ENCODE measurements at regions not wholly inside any gene's neighbourhood (a gene's known extent, or its start where the extent isn't known, plus 50 kb on each side); places are given as distances from the start of the nearest gene placed in this dataset.
A peak's percentile ranks its signal among the peaks of the same experiment; 100 is the strongest.

GRCh38 chr4:113849771-113850170 is 88.2 kb upstream of the CAMK2D start:
- peak in 6 of 7 donors; percentile 24 to 83 (median 50) for DNase-seq
- H3K9me3 ChIP-seq (replicated peaks in 1 of 3): no peaks in the 10 kb centered on the region
- 45 to 55% (median 51%) methylated on average over 4 of the region's 4 CpGs for WGBS, 4 donors
- H3K27ac ChIP-seq: no peak overlapping the region
- intact Hi-C loops (cut with DNase I): no loop called here
- no peaks in the 10 kb centered on the region for H3K36me3 ChIP-seq (replicated peaks in 1 of 2)
- TF ChIP-seq CTCF (IDR thresholded peaks at IDR 0.05) (no peak), POLR2A (IDR thresholded peaks at IDR 0.05) (no peak)
- no peaks in the 10 kb centered on the region for H3K4me1 ChIP-seq (replicated peaks in 1 of 2)
- no peaks in the 10 kb centered on the region for H3K27me3 ChIP-seq
- no peak overlapping the region for H3K4me3 ChIP-seq

- no peak for TF ChIP-seq CTCF (IDR thresholded peaks at IDR 0.05)
- TF ChIP-seq POLR2A (IDR thresholded peaks at IDR 0.05): no peak
- Histone ChIP-seq H3K27me3 (no peaks in the 10 kb centered on the region), H3K36me3 (replicated peaks in 1 of 2) (no peaks in the 10 kb centered on the region), H3K9me3 (replicated peaks in 1 of 3) (no peaks in the 10 kb centered on the region), H3K4me1 (replicated peaks in 1 of 2) (no peaks in the 10 kb centered on the region), H3K27ac (no peak overlapping the region), H3K4me3 (no peak overlapping the region)
- intact Hi-C loops (cut with DNase I): no loop called here
- WGBS, 4 donors: 70 to 84% (median 74%) methylated on average over 5 of the region's 5 CpGs
- no peak for DNase-seq
Observed at GRCh38 chr4:113847710-113848109, 86.2 kb upstream of the CAMK2D start.

- Histone ChIP-seq H3K36me3 (replicated peaks in 1 of 2) (no peaks in the 10 kb centered on the region), H3K27me3 (no peaks in the 10 kb centered on the region), H3K27ac (no peak overlapping the region), H3K4me1 (replicated peaks in 1 of 2) (no peaks in the 10 kb centered on the region), H3K9me3 (replicated peaks in 1 of 3) (no peaks in the 10 kb centered on the region), H3K4me3 (no peak overlapping the region)
- no peak for TF ChIP-seq CTCF (IDR thresholded peaks at IDR 0.05)
- TF ChIP-seq POLR2A (IDR thresholded peaks at IDR 0.05): no peak
- intact Hi-C loops (cut with DNase I): no loop called here
- no peak for DNase-seq
- WGBS, 4 donors: 82 to 98% (median 90%) methylated on average over 4 of the region's 4 CpGs
Observed at GRCh38 chr4:113846433-113846832, 84.9 kb upstream of the CAMK2D start.

- TF ChIP-seq POLR2A (IDR thresholded peaks at IDR 0.05) (no peak), CTCF (IDR thresholded peaks at IDR 0.05) (no peak)
- Histone ChIP-seq H3K27ac (no peak overlapping the region), H3K4me3 (no peak overlapping the region), H3K27me3 (no peaks in the 10 kb centered on the region), H3K9me3 (replicated peaks in 1 of 3) (no peaks in the 10 kb centered on the region), H3K36me3 (replicated peaks in 1 of 2) (no peaks in the 10 kb centered on the region), H3K4me1 (replicated peaks in 1 of 2) (no peaks in the 10 kb centered on the region)
- no peak for DNase-seq
- intact Hi-C loops (cut with DNase I): no loop called here
- WGBS, 4 donors: 78 to 79% (median 78%) methylated on average over 5 of the region's 5 CpGs
Observed at GRCh38 chr4:113845138-113845537, 83.6 kb upstream of the CAMK2D start.
